IMR-90 (cell line): ENCODE measurements at regions not wholly inside any gene's neighbourhood (a gene's known extent, or its start where the extent isn't known, plus 50 kb on each side); places are given as distances from the start of the nearest gene placed in this dataset.

ENCODE experiments used
- ATAC-seq: fragments of 200-7000 bp; cut with Tn5 transposase; 2 replicates; pipeline ENCODE4 v1.9.1; 2020; ENCODE audit warnings: low read depth, mild to moderate bottlenecking, moderate library complexity
- BruUV-seq: library from RNA; stranded (reverse); fragments of 400-500 nt; replicated peaks from 2 replicates; lab custom pipeline; 2021; lab: Mats Ljungman, UMichigan
- CTCF ChIA-PET: fragments of 300-600 bp; formaldehyde crosslinking; extraction: SDS; loops from one replicate; lab custom pipeline; 2021; ENCODE audit warnings: antibody characterized with exemption; lab: Yijun Ruan, JAX
- POLR2A ChIA-PET: fragments of 300-600 bp; sonication (Branson Sonifier 250); formaldehyde crosslinking; loops from one replicate; lab custom pipeline; 2022; ENCODE audit warnings: antibody characterized with exemption; ENCODE audit not compliant: unreplicated experiment; lab: Charles Lee
- DNase-seq: peaks from one replicate; pipeline ENCODE4 v3.0.0; 2013
- H2AFZ ChIP-seq: replicated peaks from 2 replicates; pipeline ENCODE3; 2013; ENCODE audit warnings: low read length, mild to moderate bottlenecking; ENCODE audit not compliant: poor library complexity
- H2AK5ac ChIP-seq: 2 replicates; pipeline ENCODE4 v1.6.1; 2013; ENCODE audit warnings: low read depth, low read length, inconsistent platforms
- H2AK9ac ChIP-seq: replicated peaks from 2 replicates; pipeline ENCODE3; 2013; ENCODE audit warnings: mild to moderate bottlenecking, low read depth, low read length, moderate library complexity; ENCODE audit not compliant: poor library complexity
- H2BK120ac ChIP-seq: 2 replicates; pipeline ENCODE4 v1.6.1; 2013; ENCODE audit warnings: low read depth, low read length, inconsistent platforms
- H2BK15ac ChIP-seq: 3 replicates; pipeline ENCODE4 v1.6.1; 2013; ENCODE audit warnings: low read depth, low read length, inconsistent platforms
- H2BK20ac ChIP-seq: 2 replicates; pipeline ENCODE4 v1.6.1; 2013; ENCODE audit warnings: low read depth, mild to moderate bottlenecking, inconsistent platforms, low read length, moderate library complexity
- H2BK5ac ChIP-seq: 2 replicates; pipeline ENCODE4 v1.6.1; 2013; ENCODE audit warnings: mild to moderate bottlenecking, low read depth, low read length, inconsistent platforms; ENCODE audit not compliant: poor library complexity, severe bottlenecking
- H3K14ac ChIP-seq: replicated peaks from 2 replicates; pipeline ENCODE4 v1.6.1; 2013; ENCODE audit warnings: low read depth, low read length, inconsistent platforms
- H3K18ac ChIP-seq: 2 replicates; pipeline ENCODE4 v1.6.1; 2013; ENCODE audit warnings: low read depth, low read length, control low read depth
- H3K23ac ChIP-seq: 2 replicates; pipeline ENCODE4 v1.6.1; 2013; ENCODE audit warnings: low read depth, low read length, inconsistent platforms
- H3K27ac ChIP-seq: 2 replicates; pipeline ENCODE4 v1.5.1; 2013; ENCODE audit warnings: mild to moderate bottlenecking, control low read depth, low read length; ENCODE audit not compliant: insufficient read depth
- H3K27me3 ChIP-seq: 2 replicates; pipeline ENCODE4 v1.6.1; 2013; ENCODE audit warnings: low read length; ENCODE audit not compliant: control insufficient read depth, insufficient read depth
- H3K36me3 ChIP-seq: 2 replicates; pipeline ENCODE4 v1.6.1; 2013; ENCODE audit warnings: low read length, mixed read lengths; ENCODE audit not compliant: control insufficient read depth, insufficient read depth
- H3K4ac ChIP-seq: 2 replicates; pipeline ENCODE4 v1.6.1; 2013; ENCODE audit warnings: low read depth, low read length, inconsistent platforms
- H3K4me1 ChIP-seq: 2 replicates; pipeline ENCODE4 v1.6.1; 2013; ENCODE audit warnings: low read length, mixed read lengths; ENCODE audit not compliant: control insufficient read depth, insufficient read depth
- H3K4me2 ChIP-seq: 2 replicates; pipeline ENCODE4 v1.6.1; 2013; ENCODE audit warnings: low read depth, mild to moderate bottlenecking, control low read depth, low read length, moderate library complexity
- H3K4me3 ChIP-seq: 2 replicates; pipeline ENCODE4 v1.5.1; 2013; ENCODE audit warnings: low read depth, mild to moderate bottlenecking, control low read depth, low read length, moderate library complexity; ENCODE audit not compliant: insufficient read depth
- H3K56ac ChIP-seq: 2 replicates; pipeline ENCODE4 v1.6.1; 2013; ENCODE audit warnings: low read length, inconsistent platforms; ENCODE audit not compliant: insufficient read depth; ENCODE audit errors: extremely low read depth
- H3K79me1 ChIP-seq, 2 experiments: 2 replicates each; pipeline ENCODE4 v1.6.1; 2013; ENCODE audit warnings: low read length in 2 of 2, inconsistent platforms in 1 of 2, low read depth in 1 of 2
- H3K9ac ChIP-seq: 2 replicates; pipeline ENCODE4 v1.6.1; 2013; ENCODE audit warnings: low read depth, low read length, control low read depth
- H3K9me1 ChIP-seq: 2 replicates; pipeline ENCODE4 v1.6.1; 2013; ENCODE audit warnings: low read length, inconsistent platforms; ENCODE audit not compliant: insufficient read depth
- H3K9me3 ChIP-seq: 2 replicates; pipeline ENCODE4 v1.6.1; 2013; ENCODE audit warnings: low read length; ENCODE audit not compliant: control insufficient read depth, insufficient read depth
- H4K20me1 ChIP-seq: 2 replicates; pipeline ENCODE4 v1.6.1; 2013; ENCODE audit warnings: low read length, inconsistent platforms; ENCODE audit not compliant: insufficient read depth
- H4K5ac ChIP-seq: 2 replicates; pipeline ENCODE4 v1.6.1; 2013; ENCODE audit warnings: mild to moderate bottlenecking, low read depth, low read length, control low read depth
- H4K8ac ChIP-seq, 2 experiments: 2 replicates each; pipeline ENCODE4 v1.6.1; 2013; ENCODE audit warnings: low read depth in 2 of 2, low read length in 2 of 2, control low read depth in 1 of 2, inconsistent platforms in 1 of 2
- H4K91ac ChIP-seq: 2 replicates; pipeline ENCODE4 v1.6.1; 2013; ENCODE audit warnings: low read depth, low read length, inconsistent platforms; ENCODE audit not compliant: insufficient read depth
- BHLHE40 ChIP-seq: fragments of 150-350 bp; IDR thresholded peaks from 2 replicates; pipeline ENCODE4 v1.6.1; 2016; ENCODE audit warnings: mild to moderate bottlenecking, low read depth, low read length
- CHD1 ChIP-seq: IDR thresholded peaks from 2 replicates; pipeline ENCODE4 v1.6.1; 2012; ENCODE audit warnings: low read depth, low read length, improper control_type of control experiment
- MAFK ChIP-seq: IDR thresholded peaks from 2 replicates; pipeline ENCODE4 v1.6.1; 2012; ENCODE audit warnings: low read depth, low read length, improper control_type of control experiment
- MXI1 ChIP-seq: IDR thresholded peaks from 2 replicates; pipeline ENCODE4 v1.6.1; 2012; ENCODE audit warnings: low read depth, mild to moderate bottlenecking, low read length, moderate library complexity, borderline replicate concordance
- NFE2L2 ChIP-seq: fragments of 150-350 bp; IDR thresholded peaks from 2 replicates; pipeline ENCODE4 v1.6.1; 2016; ENCODE audit warnings: low read depth, mild to moderate bottlenecking, low read length
- POLR2A ChIP-seq: IDR thresholded peaks from 2 replicates; pipeline ENCODE4 v1.6.1; 2012; ENCODE audit warnings: mild to moderate bottlenecking, low read depth, low read length
- RAD21 ChIP-seq: IDR thresholded peaks from 2 replicates; pipeline ENCODE4 v1.6.1; 2012; ENCODE audit warnings: low read length, improper control_type of control experiment
- RCOR1 ChIP-seq: IDR thresholded peaks from 2 replicates; pipeline ENCODE4 v1.6.1; 2012; ENCODE audit warnings: mild to moderate bottlenecking, low read length, improper control_type of control experiment; ENCODE audit not compliant: insufficient replicate concordance
- RFX5 ChIP-seq: IDR thresholded peaks from 2 replicates; pipeline ENCODE4 v1.8.0; 2012; ENCODE audit warnings: low read depth, mild to moderate bottlenecking, low read length, moderate library complexity
- USF2 ChIP-seq: fragments of 150-350 bp; IDR thresholded peaks from 2 replicates; pipeline ENCODE4 v1.6.1; 2017; ENCODE audit warnings: mild to moderate bottlenecking, antibody characterized with exemption, low read length, low read depth
- WGBS, 2 experiments: methylation state at CpG; one replicate each; pipeline versions ENCODE4 v1.1.5 to v1.1.7; 2013; ENCODE audit warnings: missing lambda C conversion rate in 2 of 2; ENCODE audit not compliant: insufficient read length in 1 of 2; ENCODE audit errors: extremely low coverage in 2 of 2; 5-methylcytosine and 5-hydroxymethylcytosine counted together
- dilution Hi-C: fragments of 300-500 bp; cut with HindIII; formaldehyde crosslinking; loops from one replicate; pipeline ENCODE4 v1.14.3; 2018; ENCODE audit warnings: low sequenced_read_pairs; ENCODE audit not compliant: unreplicated experiment
- in situ Hi-C: fragments of 300-500 bp; cut with MboI; formaldehyde crosslinking; loops from 3 replicates; pipeline ENCODE4 v1.14.3; 2019; ENCODE audit warnings: low sequenced_read_pairs, inconsistent platforms, mixed read lengths
- intact Hi-C: fragments of 100-400 bp; cut with micrococcal nuclease; formaldehyde crosslinking; loops from 2 replicates; pipeline ENCODE4 v1.10.0; 2022

- Histone ChIP-seq H3K4ac (peak overlapping the region; percentile 4; the same call in 1 of the 2 replicates), H3K27me3 (no peaks in the 10 kb centered on the region), H3K79me1 (no peaks in the 10 kb centered on the region), H2BK20ac (peak overlapping the region; percentile 48), H2AK5ac (no peak overlapping the region), H2BK120ac (peak overlapping the region; percentile 83), H3K4me3 (no peak overlapping the region), H3K27ac (no peak overlapping the region), H3K18ac (peak overlapping the region; percentile 65), H3K9me1 (peaks cover 8% of the 10 kb centered on the region; the same call in 1 of the 2 replicates), H3K56ac (no peak overlapping the region), H4K8ac (0 out of 4 replicates have a peak overlapping the region, but pooled peaks of 1 of the 2 experiments have one; percentile 25), H3K23ac (no peak overlapping the region), H2AFZ (no peak overlapping the region), H2BK5ac (no peak overlapping the region), H4K5ac (no peak overlapping the region; the same call in 1 of the 2 replicates), H4K20me1 (no peaks in the 10 kb centered on the region), H3K36me3 (no peaks in the 10 kb centered on the region), H3K9me3 (peaks cover 6% of the 10 kb centered on the region), H3K9ac (no peak overlapping the region), H4K91ac (peak overlapping the region; percentile 67; the same call in 1 of the 2 replicates), H3K4me2 (no peak overlapping the region), H3K4me1 (peaks cover 12% of the 10 kb centered on the region), H2BK15ac (peak overlapping the region; percentile 73; the same call in 1 of the 3 replicates), H3K14ac (no peak overlapping the region), H2AK9ac (no peak overlapping the region)
- dilution Hi-C loops (no loop called here), in situ Hi-C loops (no loop called here), intact Hi-C loops (no loop called here)
- WGBS, 2 experiments, result no CpG with 5 or more reads among the region's 3 CpGs
- POLR2A ChIA-PET, result no interaction called here
- ATAC-seq (no peak), DNase-seq (no peak)
- BruUV-seq, result no TSS peak
- TF ChIP-seq CHD1 (no peak), NFE2L2 (no peak), RFX5 (no peak), RCOR1 (no peak), MXI1 (no peak), RAD21 (no peak), USF2 (no peak), BHLHE40 (no peak), MAFK (no peak), POLR2A (no peak)
- CTCF ChIA-PET, result interaction anchor here (0.7 kb wide), 1 partner anchor 135 kb away, joined by 3 read pairs; no protein-coding TSS in a partner anchor
Measured at GRCh38 chr21:28804089-28804670, 188.5 kb downstream of the LTN1 start.
